ENCODE measurements at regions not wholly inside any gene's neighbourhood (a gene's known extent, or its start where the extent isn't known, plus 50 kb on each side); places are given as distances from the start of the nearest gene placed in this dataset.
"Not testable (repeated sequence)": the region's sequence is repeated elsewhere in the genome, so short reads cannot be mapped to it uniquely, and the experiment has no call there.

DNA sequence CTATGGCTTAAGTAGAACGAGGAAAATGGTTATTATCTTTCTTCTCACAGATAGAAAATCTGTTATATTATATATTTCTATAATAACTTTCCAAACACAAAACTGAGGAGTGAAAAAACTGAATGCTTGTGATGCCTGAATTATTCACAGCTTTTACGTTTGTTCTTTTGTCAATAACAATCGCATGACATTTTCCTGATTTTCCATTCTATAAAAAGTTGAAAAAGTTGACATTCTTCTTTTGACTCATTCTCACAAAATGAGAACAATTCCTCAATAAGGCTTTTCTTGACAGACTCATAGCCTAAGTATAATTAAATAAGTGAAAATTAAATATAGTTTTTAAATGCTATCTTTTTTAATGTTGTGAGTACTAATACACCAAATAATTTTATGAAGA lies 288.8 kb upstream of the TGFBR2 start:
- TF ChIP-seq, protein P1, sequence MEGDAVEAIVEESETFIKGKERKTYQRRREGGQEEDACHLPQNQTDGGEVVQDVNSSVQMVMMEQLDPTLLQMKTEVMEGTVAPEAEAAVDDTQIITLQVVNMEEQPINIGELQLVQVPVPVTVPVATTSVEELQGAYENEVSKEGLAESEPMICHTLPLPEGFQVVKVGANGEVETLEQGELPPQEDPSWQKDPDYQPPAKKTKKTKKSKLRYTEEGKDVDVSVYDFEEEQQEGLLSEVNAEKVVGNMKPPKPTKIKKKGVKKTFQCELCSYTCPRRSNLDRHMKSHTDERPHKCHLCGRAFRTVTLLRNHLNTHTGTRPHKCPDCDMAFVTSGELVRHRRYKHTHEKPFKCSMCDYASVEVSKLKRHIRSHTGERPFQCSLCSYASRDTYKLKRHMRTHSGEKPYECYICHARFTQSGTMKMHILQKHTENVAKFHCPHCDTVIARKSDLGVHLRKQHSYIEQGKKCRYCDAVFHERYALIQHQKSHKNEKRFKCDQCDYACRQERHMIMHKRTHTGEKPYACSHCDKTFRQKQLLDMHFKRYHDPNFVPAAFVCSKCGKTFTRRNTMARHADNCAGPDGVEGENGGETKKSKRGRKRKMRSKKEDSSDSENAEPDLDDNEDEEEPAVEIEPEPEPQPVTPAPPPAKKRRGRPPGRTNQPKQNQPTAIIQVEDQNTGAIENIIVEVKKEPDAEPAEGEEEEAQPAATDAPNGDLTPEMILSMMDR (IDR thresholded peaks at IDR 0.05), result no peak
- DNase-seq, result no peak
- intact Hi-C loops (cut with micrococcal nuclease), result no loop called here
- H3K4me1 Mint-ChIP-seq (ENCODE audit: low read depth), result peaks cover 14% of the 10 kb centered on the region
- no peak overlapping the region for H3K27ac Mint-ChIP-seq
- H3K36me3 Mint-ChIP-seq (ENCODE audit: low read depth), result peaks cover 1% of the 10 kb centered on the region
- no peaks in the 10 kb centered on the region for H3K27me3 Mint-ChIP-seq
- H3K4me3 Mint-ChIP-seq, result no peak overlapping the region
- POLR2A ChIA-PET, result interaction anchor here (0.8 kb wide), 1 partner anchor 26 kb away, joined by 3 read pairs; no protein-coding TSS in a partner anchor
- peaks cover 6% of the 10 kb centered on the region for H3K9me3 Mint-ChIP-seq
- CTCF ChIA-PET, result interaction anchor here (0.7 to 1.0 kb wide), 2 partner anchors 118 to 210 kb away, joined by 3 read pairs; no protein-coding TSS in a partner anchor
- ATAC-seq, result no peak

DNA sequence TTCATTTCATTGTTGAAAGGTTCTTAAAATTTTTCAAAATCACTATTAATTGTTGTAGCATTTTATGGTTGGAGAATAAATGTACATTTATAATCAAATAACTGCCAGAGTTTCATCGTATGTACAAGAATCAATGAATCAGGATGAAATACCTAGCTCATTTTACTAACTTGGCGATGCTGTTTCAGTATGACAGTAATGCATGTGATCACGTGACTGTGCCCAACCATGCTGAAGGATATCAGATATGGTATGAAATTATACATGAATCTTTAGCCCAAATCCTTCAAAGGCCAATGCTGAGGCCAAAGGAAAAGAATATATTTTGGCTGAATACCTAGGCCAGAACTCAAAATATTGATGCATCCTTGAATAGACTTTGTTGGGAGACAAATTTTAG lies 288.3 kb upstream of the TGFBR2 start:
- ATAC-seq (no peak), DNase-seq (no peak)
- no peak overlapping the region for H3K4me3 Mint-ChIP-seq
- H3K36me3 Mint-ChIP-seq (ENCODE audit: low read depth), result peaks cover 1% of the 10 kb centered on the region
- POLR2A ChIA-PET, result no interaction called here
- H3K9me3 Mint-ChIP-seq, result peaks cover 8% of the 10 kb centered on the region
- intact Hi-C loops (cut with micrococcal nuclease), result no loop called here
- H3K27me3 Mint-ChIP-seq, result no peaks in the 10 kb centered on the region
- TF ChIP-seq, protein P1 (IDR thresholded peaks at IDR 0.05), result no peak
- CTCF ChIA-PET, result interaction anchor here (1.0 kb wide), 1 partner anchor 119 kb away, joined by 3 read pairs; no protein-coding TSS in a partner anchor
- peaks cover 14% of the 10 kb centered on the region for H3K4me1 Mint-ChIP-seq (ENCODE audit: low read depth)
- no peak overlapping the region for H3K27ac Mint-ChIP-seq

- Mint-ChIP-seq H3K27ac (no peak overlapping the region), H3K36me3 (ENCODE audit: low read depth) (peaks cover 1% of the 10 kb centered on the region), H3K27me3 (no peaks in the 10 kb centered on the region), H3K4me3 (no peak overlapping the region), H3K4me1 (ENCODE audit: low read depth) (peaks cover 14% of the 10 kb centered on the region), H3K9me3 (peaks cover 8% of the 10 kb centered on the region)
- intact Hi-C loops (cut with micrococcal nuclease), result no loop called here
- TF ChIP-seq, protein P1 (IDR thresholded peaks at IDR 0.05), result peak; percentile 61
- DNase-seq, result peak; percentile 60
- ATAC-seq, result peak; percentile 99
- CTCF ChIA-PET, result interaction anchor here (0.6 to 2.8 kb wide), 34 partner anchors 9 to 432 kb away, joined by 3 to 13 read pairs (median 4); partner anchors contain the start of gene TGFBR2
- POLR2A ChIA-PET, result no interaction called here
Measured at GRCh38 chr3:30319713-30320112, 286.7 kb upstream of the TGFBR2 start.

DNA sequence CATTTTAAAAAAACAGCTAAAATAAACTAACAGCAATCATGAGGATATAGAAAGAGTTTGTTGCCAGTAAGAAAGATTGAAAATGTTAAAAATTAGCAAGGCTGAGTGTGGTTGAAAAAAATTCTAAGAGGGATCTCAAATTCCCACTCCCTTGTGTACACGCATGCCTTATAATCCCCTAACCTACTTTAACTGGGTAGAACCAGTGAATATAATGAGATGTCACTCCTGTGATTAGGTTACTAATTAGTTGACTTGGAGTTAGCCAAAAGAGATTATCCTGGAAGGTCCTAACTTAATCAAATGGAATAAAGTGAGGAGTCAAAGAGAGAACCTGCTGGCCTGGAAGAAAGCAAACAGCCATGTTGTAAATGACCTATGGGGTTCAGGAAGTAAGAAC lies 286.0 kb upstream of the TGFBR2 start:
- ATAC-seq (no peak), DNase-seq (no peak)
- no peak overlapping the region for H3K4me3 Mint-ChIP-seq
- intact Hi-C loops (cut with micrococcal nuclease), result no loop called here
- H3K27ac Mint-ChIP-seq, result no peak overlapping the region
- H3K27me3 Mint-ChIP-seq, result no peaks in the 10 kb centered on the region
- peaks cover 8% of the 10 kb centered on the region for H3K9me3 Mint-ChIP-seq
- ChIA-PET POLR2A (no interaction called here), CTCF (interaction anchor here (0.6 to 2.8 kb wide), 20 partner anchors 9 to 431 kb away, joined by 3 to 13 read pairs (median 4); partner anchors contain the start of gene TGFBR2)
- TF ChIP-seq, protein P1 (IDR thresholded peaks at IDR 0.05), result no peak
- peaks cover 14% of the 10 kb centered on the region for H3K4me1 Mint-ChIP-seq (ENCODE audit: low read depth)
- peaks cover 1% of the 10 kb centered on the region for H3K36me3 Mint-ChIP-seq (ENCODE audit: low read depth)

GRCh38 chr3:30321065-30321464 lies 285.3 kb upstream of the TGFBR2 start:
- CTCF ChIA-PET, result interaction anchor here (2.0 to 2.8 kb wide), 3 partner anchors 157 to 372 kb away, joined by 6 to 13 read pairs (median 10); partner anchors contain the start of gene TGFBR2
- H3K4me3 Mint-ChIP-seq, result no peak overlapping the region

DNA sequence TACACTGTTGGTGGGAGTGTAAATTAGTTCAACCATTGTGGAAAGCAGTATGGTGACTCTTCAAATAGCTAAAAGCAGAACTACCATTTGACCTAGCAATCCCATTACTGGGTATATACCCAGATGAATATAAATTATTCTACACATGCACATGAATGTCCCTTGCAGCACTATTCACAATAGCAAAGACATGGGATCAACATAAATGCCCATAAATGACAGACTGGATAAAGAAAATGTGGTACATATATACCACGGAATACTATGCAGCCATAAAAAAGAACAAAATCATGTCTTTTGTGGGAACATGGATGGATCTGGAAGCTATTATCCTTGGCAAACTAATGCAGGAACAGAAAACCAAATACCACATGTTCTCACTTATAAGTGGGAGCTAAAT lies 282.8 kb upstream of the TGFBR2 start:
- H3K4me1 Mint-ChIP-seq (ENCODE audit: low read depth), result peaks cover 16% of the 10 kb centered on the region
- CTCF ChIA-PET, result interaction anchor here (1.1 to 1.4 kb wide), 3 partner anchors 370 to 428 kb away, joined by 3 read pairs; no protein-coding TSS in a partner anchor
- H3K27ac Mint-ChIP-seq; H3K27me3 Mint-ChIP-seq; intact Hi-C loops (cut with micrococcal nuclease); ATAC-seq; POLR2A ChIA-PET; H3K4me3 Mint-ChIP-seq; DNase-seq; H3K36me3 Mint-ChIP-seq (ENCODE audit: low read depth); H3K9me3 Mint-ChIP-seq: not testable (repeated sequence)

More at GRCh38 chr3:30321065-30321464, 285.3 kb upstream of the TGFBR2 start:
- H3K27me3 Mint-ChIP-seq, result no peaks in the 10 kb centered on the region
- POLR2A ChIA-PET, result no interaction called here
- H3K4me1 Mint-ChIP-seq (ENCODE audit: low read depth), result peaks cover 14% of the 10 kb centered on the region
- intact Hi-C loops (cut with micrococcal nuclease), result no loop called here
- peaks cover 1% of the 10 kb centered on the region for H3K36me3 Mint-ChIP-seq (ENCODE audit: low read depth)
- H3K9me3 Mint-ChIP-seq, result peaks cover 8% of the 10 kb centered on the region
- no peak for DNase-seq
- TF ChIP-seq, protein P1 (IDR thresholded peaks at IDR 0.05), result no peak
- H3K27ac Mint-ChIP-seq, result no peak overlapping the region
- no peak for ATAC-seq

Measured in activated CD8-positive, alpha-beta T cell treated with anti-CD3 and anti-CD28 coated beads for 36 hours (primary cell).